Liver (tissue), 3 donors: ENCODE measurements at regions not wholly inside any gene's neighbourhood (a gene's known extent, or its start where the extent isn't known, plus 50 kb on each side); places are given as distances from the start of the nearest gene placed in this dataset.

ENCODE experiments used
- EGR1 ChIP-seq, 2 donors: IDR thresholded peaks; 2 replicates each; pipeline ENCODE4 v1.6.1; 2016 to 2018; ENCODE audit warnings: antibody characterized with exemption in 2 of 2, low read depth in 2 of 2
- FOXA1 ChIP-seq: IDR thresholded peaks from 2 replicates; pipeline ENCODE4 v1.6.1; 2016; ENCODE audit warnings: antibody characterized with exemption
- HNF4A ChIP-seq, 2 donors: conservative IDR thresholded peaks; 2 replicates each; pipeline ENCODE4 v1.6.1; 2016; ENCODE audit warnings: antibody characterized with exemption in 2 of 2, mild to moderate bottlenecking in 2 of 2
- HNF4G ChIP-seq: IDR thresholded peaks from 2 replicates; pipeline ENCODE4 v1.6.1; 2016; ENCODE audit warnings: antibody characterized with exemption
- JUND ChIP-seq, 2 donors: IDR thresholded peaks; 2 replicates each; pipeline ENCODE4 v1.6.1; 2016; ENCODE audit warnings: antibody characterized with exemption in 2 of 2
- SP1 ChIP-seq: IDR thresholded peaks from 2 replicates; pipeline ENCODE4 v1.6.1; 2018; ENCODE audit warnings: antibody characterized with exemption, mild to moderate bottlenecking
- TAF1 ChIP-seq: conservative IDR thresholded peaks from 2 replicates; pipeline ENCODE4 v1.6.1; 2016; ENCODE audit warnings: antibody characterized with exemption, mild to moderate bottlenecking
- YY1 ChIP-seq: IDR thresholded peaks from 2 replicates; pipeline ENCODE4 v1.6.1; 2016; ENCODE audit warnings: antibody characterized with exemption, mild to moderate bottlenecking
- TF ChIP-seq, protein P1 (sequence below): fragments of 150-350 bp; IDR thresholded peaks from 2 replicates; pipeline ENCODE4 v1.5.1; 2017; ENCODE audit warnings: improper control_type of control experiment, low read depth, low read length; ENCODE audit not compliant: missing input control
- TF ChIP-seq, protein P2 (sequence below): IDR thresholded peaks from 2 replicates; pipeline ENCODE4 v1.6.1; 2016; ENCODE audit warnings: antibody characterized with exemption, mild to moderate bottlenecking
- TF ChIP-seq, protein P3 (sequence below): IDR thresholded peaks from 2 replicates; pipeline ENCODE4 v1.6.1; 2016; ENCODE audit warnings: antibody characterized with exemption
- TF ChIP-seq, protein P4 (sequence below): IDR thresholded peaks from 2 replicates; pipeline ENCODE4 v1.6.1; 2016; ENCODE audit warnings: antibody characterized with exemption
- TF ChIP-seq, protein P5 (sequence below): IDR thresholded peaks from 2 replicates; pipeline ENCODE4 v1.6.1; 2016; ENCODE audit warnings: antibody characterized with exemption
- donor health status: healthy.
- donor health status: healthy.

DNA sequence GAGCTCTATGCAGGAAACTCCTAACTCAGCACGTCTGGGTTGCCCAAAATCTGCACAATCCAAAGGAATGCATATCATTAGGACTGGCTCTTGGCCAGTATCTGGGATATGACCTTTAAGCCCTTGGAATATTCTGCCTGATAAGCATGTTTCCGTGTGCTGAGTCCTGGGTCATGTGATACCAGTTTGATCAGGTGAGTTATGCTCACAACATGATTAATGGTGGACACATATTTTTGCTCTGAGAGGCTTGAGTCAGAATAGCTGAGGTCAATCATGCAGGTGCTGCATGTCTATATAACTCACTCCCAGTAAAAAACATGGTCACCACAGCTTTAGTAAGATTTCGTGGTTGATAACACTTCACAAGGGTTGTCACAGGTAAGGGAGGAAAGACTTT, 408.8 kb downstream of the YTHDC2 start:
- TF ChIP-seq, protein P1, sequence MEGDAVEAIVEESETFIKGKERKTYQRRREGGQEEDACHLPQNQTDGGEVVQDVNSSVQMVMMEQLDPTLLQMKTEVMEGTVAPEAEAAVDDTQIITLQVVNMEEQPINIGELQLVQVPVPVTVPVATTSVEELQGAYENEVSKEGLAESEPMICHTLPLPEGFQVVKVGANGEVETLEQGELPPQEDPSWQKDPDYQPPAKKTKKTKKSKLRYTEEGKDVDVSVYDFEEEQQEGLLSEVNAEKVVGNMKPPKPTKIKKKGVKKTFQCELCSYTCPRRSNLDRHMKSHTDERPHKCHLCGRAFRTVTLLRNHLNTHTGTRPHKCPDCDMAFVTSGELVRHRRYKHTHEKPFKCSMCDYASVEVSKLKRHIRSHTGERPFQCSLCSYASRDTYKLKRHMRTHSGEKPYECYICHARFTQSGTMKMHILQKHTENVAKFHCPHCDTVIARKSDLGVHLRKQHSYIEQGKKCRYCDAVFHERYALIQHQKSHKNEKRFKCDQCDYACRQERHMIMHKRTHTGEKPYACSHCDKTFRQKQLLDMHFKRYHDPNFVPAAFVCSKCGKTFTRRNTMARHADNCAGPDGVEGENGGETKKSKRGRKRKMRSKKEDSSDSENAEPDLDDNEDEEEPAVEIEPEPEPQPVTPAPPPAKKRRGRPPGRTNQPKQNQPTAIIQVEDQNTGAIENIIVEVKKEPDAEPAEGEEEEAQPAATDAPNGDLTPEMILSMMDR, result no peak
- TF ChIP-seq FOXA1, result no peak
- TF ChIP-seq SP1, result no peak
- TF ChIP-seq TAF1, result no peak
- TF ChIP-seq HNF4G, result no peak
- TF ChIP-seq, protein P2, sequence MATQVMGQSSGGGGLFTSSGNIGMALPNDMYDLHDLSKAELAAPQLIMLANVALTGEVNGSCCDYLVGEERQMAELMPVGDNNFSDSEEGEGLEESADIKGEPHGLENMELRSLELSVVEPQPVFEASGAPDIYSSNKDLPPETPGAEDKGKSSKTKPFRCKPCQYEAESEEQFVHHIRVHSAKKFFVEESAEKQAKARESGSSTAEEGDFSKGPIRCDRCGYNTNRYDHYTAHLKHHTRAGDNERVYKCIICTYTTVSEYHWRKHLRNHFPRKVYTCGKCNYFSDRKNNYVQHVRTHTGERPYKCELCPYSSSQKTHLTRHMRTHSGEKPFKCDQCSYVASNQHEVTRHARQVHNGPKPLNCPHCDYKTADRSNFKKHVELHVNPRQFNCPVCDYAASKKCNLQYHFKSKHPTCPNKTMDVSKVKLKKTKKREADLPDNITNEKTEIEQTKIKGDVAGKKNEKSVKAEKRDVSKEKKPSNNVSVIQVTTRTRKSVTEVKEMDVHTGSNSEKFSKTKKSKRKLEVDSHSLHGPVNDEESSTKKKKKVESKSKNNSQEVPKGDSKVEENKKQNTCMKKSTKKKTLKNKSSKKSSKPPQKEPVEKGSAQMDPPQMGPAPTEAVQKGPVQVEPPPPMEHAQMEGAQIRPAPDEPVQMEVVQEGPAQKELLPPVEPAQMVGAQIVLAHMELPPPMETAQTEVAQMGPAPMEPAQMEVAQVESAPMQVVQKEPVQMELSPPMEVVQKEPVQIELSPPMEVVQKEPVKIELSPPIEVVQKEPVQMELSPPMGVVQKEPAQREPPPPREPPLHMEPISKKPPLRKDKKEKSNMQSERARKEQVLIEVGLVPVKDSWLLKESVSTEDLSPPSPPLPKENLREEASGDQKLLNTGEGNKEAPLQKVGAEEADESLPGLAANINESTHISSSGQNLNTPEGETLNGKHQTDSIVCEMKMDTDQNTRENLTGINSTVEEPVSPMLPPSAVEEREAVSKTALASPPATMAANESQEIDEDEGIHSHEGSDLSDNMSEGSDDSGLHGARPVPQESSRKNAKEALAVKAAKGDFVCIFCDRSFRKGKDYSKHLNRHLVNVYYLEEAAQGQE, result no peak
- TF ChIP-seq JUND (IDR thresholded peaks at IDR 0.05), result no peak
- TF ChIP-seq, protein P3, sequence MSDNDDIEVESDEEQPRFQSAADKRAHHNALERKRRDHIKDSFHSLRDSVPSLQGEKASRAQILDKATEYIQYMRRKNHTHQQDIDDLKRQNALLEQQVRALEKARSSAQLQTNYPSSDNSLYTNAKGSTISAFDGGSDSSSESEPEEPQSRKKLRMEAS, result no peak
- TF ChIP-seq, protein P4, sequence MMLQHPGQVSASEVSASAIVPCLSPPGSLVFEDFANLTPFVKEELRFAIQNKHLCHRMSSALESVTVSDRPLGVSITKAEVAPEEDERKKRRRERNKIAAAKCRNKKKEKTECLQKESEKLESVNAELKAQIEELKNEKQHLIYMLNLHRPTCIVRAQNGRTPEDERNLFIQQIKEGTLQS, result no peak
- TF ChIP-seq HNF4A (conservative IDR thresholded peaks at IDR 0.05), result no peak
- TF ChIP-seq, protein P5, sequence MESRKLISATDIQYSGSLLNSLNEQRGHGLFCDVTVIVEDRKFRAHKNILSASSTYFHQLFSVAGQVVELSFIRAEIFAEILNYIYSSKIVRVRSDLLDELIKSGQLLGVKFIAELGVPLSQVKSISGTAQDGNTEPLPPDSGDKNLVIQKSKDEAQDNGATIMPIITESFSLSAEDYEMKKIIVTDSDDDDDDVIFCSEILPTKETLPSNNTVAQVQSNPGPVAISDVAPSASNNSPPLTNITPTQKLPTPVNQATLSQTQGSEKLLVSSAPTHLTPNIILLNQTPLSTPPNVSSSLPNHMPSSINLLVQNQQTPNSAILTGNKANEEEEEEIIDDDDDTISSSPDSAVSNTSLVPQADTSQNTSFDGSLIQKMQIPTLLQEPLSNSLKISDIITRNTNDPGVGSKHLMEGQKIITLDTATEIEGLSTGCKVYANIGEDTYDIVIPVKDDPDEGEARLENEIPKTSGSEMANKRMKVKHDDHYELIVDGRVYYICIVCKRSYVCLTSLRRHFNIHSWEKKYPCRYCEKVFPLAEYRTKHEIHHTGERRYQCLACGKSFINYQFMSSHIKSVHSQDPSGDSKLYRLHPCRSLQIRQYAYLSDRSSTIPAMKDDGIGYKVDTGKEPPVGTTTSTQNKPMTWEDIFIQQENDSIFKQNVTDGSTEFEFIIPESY, result no peak
- no peak for TF ChIP-seq EGR1 (IDR thresholded peaks at IDR 0.05; ENCODE audit: low read depth in 2 of 2)
- no peak for TF ChIP-seq YY1
